KBM-7 (cell line): ENCODE measurements at regions not wholly inside any gene's neighbourhood (a gene's known extent, or its start where the extent isn't known, plus 50 kb on each side); places are given as distances from the start of the nearest gene placed in this dataset.
"Not testable (repeated sequence)": the region's sequence is repeated elsewhere in the genome, so short reads cannot be mapped to it uniquely, and the experiment has no call there.

Experiments
- DNase-seq: peaks from one replicate; pipeline ENCODE4 v3.0.0-alpha.2; 2015
- in situ Hi-C: fragments of 300-500 bp; cut with MboI; formaldehyde crosslinking; loops from 2 replicates; pipeline ENCODE4 v1.14.3; 2020; ENCODE audit warnings: low sequenced_read_pairs, low pct_unique_long_range_greater_than_20kb, mixed read lengths

- in situ Hi-C loops: no loop called here
- DNase-seq: no peak
Measured at GRCh38 chr3:3366386-3366785, 186.9 kb upstream of the CRBN start.

GRCh38 chr3:3365716-3366115 lies 186.2 kb upstream of the CRBN start:
- no peak for DNase-seq
- in situ Hi-C loops: no loop called here

DNA sequence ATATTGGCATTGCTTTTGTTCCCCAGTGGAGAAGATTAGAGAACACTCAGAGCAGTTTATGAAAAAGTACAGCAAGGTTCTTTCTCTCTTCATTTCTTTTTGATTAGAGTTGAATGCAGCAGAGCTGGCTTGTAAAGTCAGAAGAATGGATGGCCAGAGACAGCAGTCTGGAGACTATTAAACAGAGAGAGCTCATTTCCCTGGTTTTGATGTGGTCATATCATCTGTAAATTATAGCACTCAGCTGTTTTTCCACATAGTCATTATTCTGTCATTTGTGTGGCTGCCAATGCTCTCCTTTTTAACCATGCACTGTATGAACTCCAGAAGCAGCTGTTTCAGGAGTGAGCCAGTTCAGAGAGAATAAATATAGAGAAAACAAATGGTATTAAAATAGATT lies 177.4 kb upstream of the CRBN start:
- in situ Hi-C loops: no loop called here
- DNase-seq: no peak

DNA sequence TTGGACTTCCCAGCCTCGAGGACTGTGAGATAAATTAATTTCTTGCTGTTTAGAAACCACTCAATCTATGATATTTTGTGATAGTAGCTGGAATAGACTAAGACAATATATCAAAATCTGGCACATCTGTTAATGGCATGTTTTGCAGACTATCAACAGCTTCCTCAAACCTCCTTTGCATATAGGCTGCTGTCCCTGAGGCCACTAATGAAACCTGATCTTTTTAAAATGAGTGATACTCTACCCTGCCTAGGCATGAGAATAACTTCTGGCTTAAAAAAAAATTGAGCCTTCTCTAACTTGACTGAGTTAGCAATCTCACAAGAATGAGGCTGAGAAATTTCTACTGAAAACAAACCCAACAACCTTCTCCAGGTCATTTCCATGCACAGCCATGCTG lies 176.0 kb upstream of the CRBN start:
- DNase-seq: no peak
- in situ Hi-C loops: no loop called here

GRCh38 chr3:3353153-3353552 lies 173.7 kb upstream of the CRBN start:
- DNase-seq: no peak
- in situ Hi-C loops: no loop called here

DNA sequence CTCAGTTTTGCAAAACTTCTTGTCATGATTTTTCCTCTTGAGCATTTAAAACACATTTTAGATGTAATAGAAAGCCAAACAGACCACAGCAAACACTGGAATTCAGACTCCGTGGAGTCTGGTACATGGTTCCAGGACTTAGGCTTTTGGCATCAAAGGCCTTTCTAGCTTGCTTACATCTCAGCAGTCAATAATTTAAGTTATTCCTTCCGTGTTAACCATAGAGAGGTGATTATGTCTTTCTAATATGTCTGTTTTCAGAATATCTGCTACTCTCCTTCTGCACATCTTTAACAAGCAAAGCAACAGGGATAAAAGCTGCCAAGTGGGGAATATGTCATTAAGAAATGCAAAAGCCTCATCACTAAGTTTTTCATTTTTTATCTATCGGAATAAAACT lies 171.7 kb upstream of the CRBN start:
- in situ Hi-C loops: no loop called here

GRCh38 chr3:3347056-3347455 lies 167.6 kb upstream of the CRBN start:
- in situ Hi-C loops, DNase-seq: not testable (repeated sequence)

More for the DNA sequence above, 171.7 kb upstream of the CRBN start:
- DNase-seq: no peak

- in situ Hi-C loops: no loop called here
- DNase-seq: no peak
Measured at GRCh38 chr3:3346556-3346955, 167.1 kb upstream of the CRBN start.

DNA sequence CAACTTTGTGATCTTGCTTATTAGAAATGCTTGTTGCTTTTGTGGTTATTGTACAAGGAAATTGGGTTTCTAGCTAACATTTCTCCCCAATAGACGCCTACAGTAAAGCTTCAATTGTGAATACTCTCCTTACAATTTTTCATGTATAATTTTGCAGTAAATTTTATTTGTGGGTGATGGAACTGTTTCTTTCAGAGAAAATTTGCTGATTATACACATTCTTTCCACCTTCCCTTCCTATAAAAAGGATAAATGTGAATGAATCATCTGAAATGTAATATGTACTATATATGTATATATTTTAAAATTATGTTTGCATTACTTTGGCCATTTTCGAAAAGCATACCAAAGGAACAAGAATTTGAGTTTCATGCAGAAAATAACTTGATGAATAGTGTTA lies 162.7 kb upstream of the CRBN start:
- no peak for DNase-seq
- in situ Hi-C loops: no loop called here

GRCh38 chr3:3340965-3341895 lies 161.7 kb upstream of the CRBN start:
- in situ Hi-C loops: no loop called here
- DNase-seq: no peak

GRCh38 chr3:3340526-3340925 lies 161.0 kb upstream of the CRBN start:
- in situ Hi-C loops: no loop called here

DNA sequence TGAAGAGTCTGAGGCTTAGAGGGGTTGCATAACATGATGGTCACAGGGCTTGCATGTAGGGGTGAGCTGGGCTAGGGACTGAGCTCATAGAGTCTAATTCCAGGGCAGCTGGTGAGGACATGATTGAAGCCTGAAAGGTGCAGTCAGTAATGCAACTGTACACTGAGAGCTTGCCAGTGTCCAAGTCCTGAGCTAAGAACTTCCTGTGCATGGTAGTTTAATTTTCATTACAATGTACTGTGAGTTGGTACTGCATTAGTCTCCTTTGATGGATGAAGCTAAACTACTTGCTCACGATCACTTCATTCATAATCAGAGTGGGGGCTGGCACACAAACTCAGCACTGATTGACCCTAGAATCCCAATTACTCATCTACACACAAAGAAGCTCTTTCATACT lies 156.4 kb upstream of the CRBN start:
- in situ Hi-C loops: no loop called here
- DNase-seq: no peak

More at GRCh38 chr3:3340526-3340925, 161.0 kb upstream of the CRBN start:
- DNase-seq: no peak

GRCh38 chr3:3334491-3334890 lies 155.0 kb upstream of the CRBN start:
- in situ Hi-C loops: no loop called here

GRCh38 chr3:3333571-3333970 lies 154.1 kb upstream of the CRBN start:
- in situ Hi-C loops: no loop called here

More at GRCh38 chr3:3334491-3334890, 155.0 kb upstream of the CRBN start:
- DNase-seq: no peak

DNA sequence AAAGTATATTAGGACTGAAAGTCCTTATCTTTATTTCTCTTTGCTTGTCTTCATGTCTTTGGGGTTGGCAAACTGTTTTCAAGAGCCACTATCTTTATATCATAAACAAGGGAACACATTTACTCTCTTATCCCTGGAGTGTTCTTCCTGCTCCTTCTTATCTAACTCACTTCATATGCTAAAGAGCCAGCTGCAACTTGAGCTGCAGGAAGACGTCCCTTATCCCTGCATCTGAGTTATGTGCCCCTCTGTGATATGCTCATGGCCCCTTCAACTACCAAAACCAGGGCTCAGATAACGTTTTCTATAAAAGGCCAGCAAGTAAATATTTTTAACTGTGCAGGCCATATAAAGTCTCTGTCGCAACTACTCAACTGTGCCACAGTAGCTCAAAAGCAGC lies 137.0 kb upstream of the CRBN start:
- in situ Hi-C loops: no loop called here
- DNase-seq: peak; percentile 5

More at GRCh38 chr3:3333571-3333970, 154.1 kb upstream of the CRBN start:
- DNase-seq: no peak

GRCh38 chr3:3315846-3316245 lies 136.4 kb upstream of the CRBN start:
- in situ Hi-C loops: no loop called here
- DNase-seq: no peak

GRCh38 chr3:3309887-3310286 lies 130.4 kb upstream of the CRBN start:
- in situ Hi-C loops: no loop called here

DNA sequence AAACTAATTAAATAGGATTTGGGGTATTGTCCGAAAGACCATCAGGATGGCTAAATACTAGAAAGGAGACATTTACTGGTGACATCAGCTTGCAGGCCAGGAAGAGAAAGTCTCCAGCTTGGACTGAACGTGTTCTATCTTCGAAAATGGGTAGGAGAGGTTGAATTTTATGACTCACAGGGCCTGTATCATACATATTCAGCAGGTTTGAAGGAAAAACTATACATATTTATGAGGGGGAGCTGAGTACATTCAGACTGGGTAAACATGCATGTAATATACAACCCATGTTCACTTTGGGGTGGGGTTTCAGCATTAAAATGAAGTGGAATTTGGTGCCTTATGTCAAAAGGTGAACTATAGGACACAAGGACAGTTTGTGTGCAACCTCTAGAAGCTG lies 129.3 kb upstream of the CRBN start:
- in situ Hi-C loops: no loop called here
- DNase-seq: no peak

More at GRCh38 chr3:3309887-3310286, 130.4 kb upstream of the CRBN start:
- DNase-seq: no peak

- in situ Hi-C loops: no loop called here
- DNase-seq: no peak
Measured at GRCh38 chr3:3307491-3307890, 128.0 kb upstream of the CRBN start.

- in situ Hi-C loops: no loop called here
- no peak for DNase-seq
Measured at GRCh38 chr3:3305841-3306240, 126.3 kb upstream of the CRBN start.

DNA sequence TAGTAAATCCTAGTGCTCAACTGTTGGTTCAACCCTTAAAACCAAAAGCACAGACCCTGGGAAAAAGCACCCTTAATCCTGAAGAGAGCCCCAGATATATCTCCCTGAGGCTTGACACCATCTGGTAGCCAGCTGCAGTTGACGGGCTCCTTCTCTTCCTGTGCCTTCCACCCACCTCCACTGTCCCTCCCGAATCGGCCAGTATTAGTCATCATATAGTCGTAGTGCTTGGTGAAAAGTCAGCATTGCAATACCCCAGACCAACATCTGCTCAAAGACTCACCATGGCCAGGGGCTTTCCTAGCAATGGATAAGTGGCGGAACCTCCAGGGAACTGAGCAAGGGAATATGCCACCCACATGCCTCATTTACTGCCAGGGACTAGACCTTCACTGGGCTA lies 125.6 kb upstream of the CRBN start:
- in situ Hi-C loops: no loop called here
- DNase-seq: no peak
